ENCODE measurements at regions not wholly inside any gene's neighbourhood (a gene's known extent, or its start where the extent isn't known, plus 50 kb on each side); places are given as distances from the start of the nearest gene placed in this dataset.

DNA sequence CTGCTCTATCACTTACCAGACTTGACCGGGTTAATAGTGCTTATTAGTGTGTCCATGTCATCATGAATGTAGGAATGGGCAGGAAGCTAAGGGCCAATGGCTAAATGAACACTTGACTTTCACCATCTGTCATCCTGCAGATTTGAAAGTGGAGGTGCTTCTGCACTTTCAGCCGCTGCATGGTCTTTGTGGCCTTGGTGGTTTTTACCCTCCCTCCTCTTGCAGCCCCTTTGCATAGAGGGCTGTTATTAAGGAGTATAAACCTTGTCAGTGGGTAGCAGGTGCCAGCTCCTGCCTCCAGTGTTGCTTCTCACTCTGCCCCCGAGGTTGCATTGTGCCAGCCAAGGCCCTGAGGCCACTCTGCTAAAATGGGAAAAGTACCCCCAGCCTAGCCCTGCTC lies 122.2 kb upstream of the TNFAIP3 start:
- Histone ChIP-seq H3K4me1 (ENCODE audit: control insufficient read depth, insufficient read depth, low read length) (no peaks in the 10 kb centered on the region; the same call in 1 of the 2 replicates), H3K4me3 (ENCODE audit: low read depth in 2 of 2, low read length in 2 of 2) (no peak overlapping the region), H3K27me3 (ENCODE audit: control insufficient read depth, insufficient read depth, low read length) (peaks cover 6% of the 10 kb centered on the region; the same call in 1 of the 2 replicates), H3K9me3 (ENCODE audit: control insufficient read depth, insufficient read depth, low read depth, low read length) (no peaks in the 10 kb centered on the region), H3K27ac (ENCODE audit: low read length) (no peak overlapping the region), H3K36me3 (ENCODE audit: control insufficient read depth, insufficient read depth, low read length) (no peaks in the 10 kb centered on the region)
- DNase-seq (ENCODE audit: low read depth, low spot score) (no peak), ATAC-seq (no peak)
- intact Hi-C loops (cut with micrococcal nuclease; ENCODE audit: unreplicated experiment) (no loop called here), in situ Hi-C loops (cut with HindIII; ENCODE audit: low pct_unique_long_range_greater_than_20kb, low sequenced_read_pairs) (no loop called here)
- BruUV-seq (replicated peaks) = no TSS peak
- TF ChIP-seq SIN3A (IDR thresholded peaks at IDR 0.05; ENCODE audit: borderline replicate concordance, insufficient read depth, low read depth, low read length) (no peak), REST (IDR thresholded peaks at IDR 0.05; ENCODE audit: insufficient read depth in 1 of 2, low read depth in 2 of 2, low read length in 1 of 2) (no peak), POLR2AphosphoS5 (IDR thresholded peaks at IDR 0.05; ENCODE audit: low read depth, low read length) (no peak), CTCF (IDR thresholded peaks at IDR 0.05) (no peak), TCF7L2 (IDR thresholded peaks at IDR 0.05; ENCODE audit: low read depth, low read length) (no peak)
- POLR2A ChIA-PET = no interaction called here
- CTCF ChIA-PET = no interaction called here

GRCh38 chr6:137745321-137745720 lies 121.7 kb upstream of the TNFAIP3 start:
- no TSS peak for BruUV-seq (replicated peaks)
- DNase-seq (ENCODE audit: low read depth, low spot score) (no peak), ATAC-seq (no peak)
- Histone ChIP-seq H3K4me3 (ENCODE audit: low read depth in 2 of 2, low read length in 2 of 2) (no peak overlapping the region), H3K36me3 (ENCODE audit: control insufficient read depth, insufficient read depth, low read length) (no peaks in the 10 kb centered on the region), H3K27ac (ENCODE audit: low read length) (no peak overlapping the region), H3K4me1 (ENCODE audit: control insufficient read depth, insufficient read depth, low read length) (no peaks in the 10 kb centered on the region; the same call in 1 of the 2 replicates), H3K9me3 (ENCODE audit: control insufficient read depth, insufficient read depth, low read depth, low read length) (no peaks in the 10 kb centered on the region), H3K27me3 (ENCODE audit: control insufficient read depth, insufficient read depth, low read length) (peaks cover 6% of the 10 kb centered on the region; the same call in 1 of the 2 replicates)
- in situ Hi-C loops (cut with HindIII; ENCODE audit: low pct_unique_long_range_greater_than_20kb, low sequenced_read_pairs) (no loop called here), intact Hi-C loops (cut with micrococcal nuclease; ENCODE audit: unreplicated experiment) (no loop called here)
- TF ChIP-seq POLR2AphosphoS5 (IDR thresholded peaks at IDR 0.05; ENCODE audit: low read depth, low read length) (no peak), SIN3A (IDR thresholded peaks at IDR 0.05; ENCODE audit: borderline replicate concordance, insufficient read depth, low read depth, low read length) (no peak), TCF7L2 (IDR thresholded peaks at IDR 0.05; ENCODE audit: low read depth, low read length) (no peak), REST (IDR thresholded peaks at IDR 0.05; ENCODE audit: insufficient read depth in 1 of 2, low read depth in 2 of 2, low read length in 1 of 2) (no peak)
- ChIA-PET CTCF (no interaction called here), POLR2A (no interaction called here)

Data from Panc1 (cell line).